ENCODE measurements at regions not wholly inside any gene's neighbourhood (a gene's known extent, or its start where the extent isn't known, plus 50 kb on each side); places are given as distances from the start of the nearest gene placed in this dataset.

- no peak overlapping the region for H3K9ac ChIP-seq (ENCODE audit: insufficient read depth in 1 of 2, low read length in 2 of 2)
- DNase-seq (no peak), ATAC-seq (ENCODE audit: insufficient read depth, low FRiP score) (no peak)
- H3K4me1 ChIP-seq (ENCODE audit: control insufficient read depth in 5 of 5, insufficient read depth in 5 of 5, low read length in 5 of 5) = peaks cover 0 to 2% (median 0%) of the 10 kb centered on the region in 5 donors
- TF ChIP-seq, protein P1, sequence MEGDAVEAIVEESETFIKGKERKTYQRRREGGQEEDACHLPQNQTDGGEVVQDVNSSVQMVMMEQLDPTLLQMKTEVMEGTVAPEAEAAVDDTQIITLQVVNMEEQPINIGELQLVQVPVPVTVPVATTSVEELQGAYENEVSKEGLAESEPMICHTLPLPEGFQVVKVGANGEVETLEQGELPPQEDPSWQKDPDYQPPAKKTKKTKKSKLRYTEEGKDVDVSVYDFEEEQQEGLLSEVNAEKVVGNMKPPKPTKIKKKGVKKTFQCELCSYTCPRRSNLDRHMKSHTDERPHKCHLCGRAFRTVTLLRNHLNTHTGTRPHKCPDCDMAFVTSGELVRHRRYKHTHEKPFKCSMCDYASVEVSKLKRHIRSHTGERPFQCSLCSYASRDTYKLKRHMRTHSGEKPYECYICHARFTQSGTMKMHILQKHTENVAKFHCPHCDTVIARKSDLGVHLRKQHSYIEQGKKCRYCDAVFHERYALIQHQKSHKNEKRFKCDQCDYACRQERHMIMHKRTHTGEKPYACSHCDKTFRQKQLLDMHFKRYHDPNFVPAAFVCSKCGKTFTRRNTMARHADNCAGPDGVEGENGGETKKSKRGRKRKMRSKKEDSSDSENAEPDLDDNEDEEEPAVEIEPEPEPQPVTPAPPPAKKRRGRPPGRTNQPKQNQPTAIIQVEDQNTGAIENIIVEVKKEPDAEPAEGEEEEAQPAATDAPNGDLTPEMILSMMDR (IDR thresholded peaks at IDR 0.05; ENCODE audit: control extremely low read depth, extremely low read depth) = no peak
- H3K36me3 ChIP-seq (ENCODE audit: control insufficient read depth in 4 of 4, insufficient read depth in 4 of 4, low read length in 4 of 4) = no peaks in the 10 kb centered on the region
- H3K4me3 ChIP-seq = no peak overlapping the region
- H3K27me3 ChIP-seq (ENCODE audit: control insufficient read depth in 3 of 3, insufficient read depth in 3 of 3, low read length in 2 of 3) = no peaks in the 10 kb centered on the region
- 95 to 100% methylated on average over 1 of the region's 1 CpG for WGBS, 2 donors
- no peak overlapping the region for H3K27ac ChIP-seq (ENCODE audit: low read depth in 1 of 2, low read length in 1 of 2)
- peaks cover 0 to 5% (median 2%) of the 10 kb centered on the region in 4 donors for H3K9me3 ChIP-seq (ENCODE audit: control insufficient read depth in 4 of 4, insufficient read depth in 3 of 4, low read length in 3 of 4)
Measured at GRCh38 chr20:7497985-7498384, 442.3 kb downstream of the HAO1 start.

DNA sequence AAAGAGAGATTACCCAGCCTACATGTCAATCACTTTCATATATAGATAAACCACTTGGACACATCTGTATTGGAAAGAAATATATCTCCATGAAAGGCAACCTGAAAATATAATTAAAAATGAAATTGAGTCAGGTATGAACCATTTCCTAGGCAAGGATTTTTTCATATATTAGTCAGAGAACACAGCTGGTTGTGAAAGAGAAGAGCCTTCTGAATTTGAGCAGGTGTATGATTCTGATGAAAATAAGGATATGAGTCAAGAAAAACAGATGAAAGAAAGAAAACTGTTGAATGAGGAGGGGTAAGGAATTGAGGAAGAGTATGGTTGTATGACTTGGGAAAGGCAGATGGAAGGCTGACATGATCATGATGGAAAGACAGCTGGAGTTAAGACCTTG is 441.1 kb downstream of the HAO1 start:
- H3K9me3 ChIP-seq (ENCODE audit: control insufficient read depth in 4 of 4, insufficient read depth in 3 of 4, low read length in 3 of 4) = peaks cover 0 to 3% (median 0%) of the 10 kb centered on the region in 4 donors
- no peaks in the 10 kb centered on the region for H3K36me3 ChIP-seq (ENCODE audit: control insufficient read depth in 4 of 4, insufficient read depth in 4 of 4, low read length in 4 of 4)
- ATAC-seq (ENCODE audit: insufficient read depth, low FRiP score) (no peak), DNase-seq (no peak)
- H3K4me1 ChIP-seq (ENCODE audit: control insufficient read depth in 5 of 5, insufficient read depth in 5 of 5, low read length in 5 of 5) = peaks cover 0 to 2% (median 0%) of the 10 kb centered on the region in 5 donors
- H3K27me3 ChIP-seq (ENCODE audit: control insufficient read depth in 3 of 3, insufficient read depth in 3 of 3, low read length in 2 of 3) = no peaks in the 10 kb centered on the region
- TF ChIP-seq, protein P1 (IDR thresholded peaks at IDR 0.05; ENCODE audit: control extremely low read depth, extremely low read depth) = no peak
- no peak overlapping the region for H3K4me3 ChIP-seq
- H3K27ac ChIP-seq (ENCODE audit: low read depth in 1 of 2, low read length in 1 of 2) = no peak overlapping the region
- no peak overlapping the region for H3K9ac ChIP-seq (ENCODE audit: insufficient read depth in 1 of 2, low read length in 2 of 2)

GRCh38 chr20:7500231-7500663 is 440.0 kb downstream of the HAO1 start:
- peaks cover 0 to 2% (median 0%) of the 10 kb centered on the region in 5 donors for H3K4me1 ChIP-seq (ENCODE audit: control insufficient read depth in 5 of 5, insufficient read depth in 5 of 5, low read length in 5 of 5)
- no peak for ATAC-seq (ENCODE audit: insufficient read depth, low FRiP score)
- 77 to 78% methylated on average over 1 of the region's 1 CpG for WGBS, 2 donors
- TF ChIP-seq, protein P1 (IDR thresholded peaks at IDR 0.05; ENCODE audit: control extremely low read depth, extremely low read depth) = no peak
- H3K36me3 ChIP-seq (ENCODE audit: control insufficient read depth in 4 of 4, insufficient read depth in 4 of 4, low read length in 4 of 4) = no peaks in the 10 kb centered on the region
- no peak overlapping the region for H3K4me3 ChIP-seq
- no peaks in the 10 kb centered on the region for H3K9me3 ChIP-seq (ENCODE audit: control insufficient read depth in 4 of 4, insufficient read depth in 3 of 4, low read length in 3 of 4)
- no peaks in the 10 kb centered on the region for H3K27me3 ChIP-seq (ENCODE audit: control insufficient read depth in 3 of 3, insufficient read depth in 3 of 3, low read length in 2 of 3)
- no peak overlapping the region for H3K27ac ChIP-seq (ENCODE audit: low read depth in 1 of 2, low read length in 1 of 2)
- DNase-seq = no peak
- H3K9ac ChIP-seq (ENCODE audit: insufficient read depth in 1 of 2, low read length in 2 of 2) = no peak overlapping the region

GRCh38 chr20:7503501-7503900 is 436.8 kb downstream of the HAO1 start:
- Histone ChIP-seq H3K27me3 (ENCODE audit: control insufficient read depth in 3 of 3, insufficient read depth in 3 of 3, low read length in 2 of 3) (no peaks in the 10 kb centered on the region), H3K4me1 (ENCODE audit: control insufficient read depth in 5 of 5, insufficient read depth in 5 of 5, low read length in 5 of 5) (peaks cover 0 to 2% (median 0%) of the 10 kb centered on the region in 5 donors), H3K36me3 (ENCODE audit: control insufficient read depth in 4 of 4, insufficient read depth in 4 of 4, low read length in 4 of 4) (no peaks in the 10 kb centered on the region), H3K9me3 (ENCODE audit: control insufficient read depth in 4 of 4, insufficient read depth in 3 of 4, low read length in 3 of 4) (no peaks in the 10 kb centered on the region), H3K9ac (ENCODE audit: insufficient read depth in 1 of 2, low read length in 2 of 2) (no peak overlapping the region), H3K4me3 (no peak overlapping the region), H3K27ac (ENCODE audit: low read depth in 1 of 2, low read length in 1 of 2) (no peak overlapping the region)
- 25 to 43% methylated on average over 3 of the region's 3 CpGs for WGBS, 2 donors
- ATAC-seq (ENCODE audit: insufficient read depth, low FRiP score) (no peak), DNase-seq (no peak)
- TF ChIP-seq, protein P1 (IDR thresholded peaks at IDR 0.05; ENCODE audit: control extremely low read depth, extremely low read depth) = no peak

Data from lung (tissue), 11 donors.